Fibroblast of peridontal ligament (primary cell): ENCODE measurements at regions not wholly inside any gene's neighbourhood (a gene's known extent, or its start where the extent isn't known, plus 50 kb on each side); places are given as distances from the start of the nearest gene placed in this dataset.
"Not testable (repeated sequence)": the region's sequence is repeated elsewhere in the genome, so short reads cannot be mapped to it uniquely, and the experiment has no call there.

Source experiments
- DNase-seq: peaks from one replicate; pipeline ENCODE4 v3.0.0-alpha.2; 2010; ENCODE audit errors: extremely low read depth

DNA sequence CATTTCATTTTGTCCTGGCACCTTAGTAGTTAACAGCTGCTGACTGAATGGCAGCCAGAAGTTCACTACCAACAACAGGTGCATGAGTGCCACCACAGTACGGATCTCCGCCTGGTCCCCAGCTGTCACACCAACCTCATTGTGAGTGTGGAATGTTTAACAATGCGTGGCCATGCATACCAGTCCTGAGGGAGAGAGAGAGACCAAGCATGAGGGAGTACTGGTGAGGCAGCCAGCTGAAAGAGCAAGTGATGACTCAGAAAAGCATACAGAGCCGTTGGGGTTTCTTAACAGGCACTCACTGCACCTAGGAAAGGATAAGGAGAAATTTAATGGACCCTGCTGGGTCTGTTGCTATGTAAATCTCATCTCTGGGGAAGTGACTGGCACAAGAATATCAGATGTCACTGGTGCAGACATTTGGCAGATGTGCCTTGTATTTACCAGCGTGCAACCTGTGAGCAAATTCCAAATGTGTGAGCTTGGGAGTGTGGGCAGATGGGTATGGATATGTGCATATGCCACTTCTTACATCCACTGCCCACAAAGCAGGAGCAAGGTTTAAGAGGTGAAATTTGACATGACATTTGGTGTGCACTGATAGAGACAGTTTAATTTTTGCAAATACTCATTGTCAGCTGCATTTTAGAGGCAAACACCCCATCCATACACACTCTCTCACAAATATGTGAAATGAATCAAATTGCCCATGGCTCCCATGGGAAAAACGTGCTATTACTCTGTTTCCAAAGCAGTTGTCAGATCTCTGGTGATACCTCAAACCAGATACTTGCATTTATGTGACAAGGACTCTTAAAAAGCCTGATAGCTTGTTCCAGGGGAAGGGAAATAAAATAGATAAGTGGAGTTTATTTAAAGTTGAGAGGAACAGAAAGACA lies 245.2 kb upstream of the ARPP21 start:
- no peak for DNase-seq

DNA sequence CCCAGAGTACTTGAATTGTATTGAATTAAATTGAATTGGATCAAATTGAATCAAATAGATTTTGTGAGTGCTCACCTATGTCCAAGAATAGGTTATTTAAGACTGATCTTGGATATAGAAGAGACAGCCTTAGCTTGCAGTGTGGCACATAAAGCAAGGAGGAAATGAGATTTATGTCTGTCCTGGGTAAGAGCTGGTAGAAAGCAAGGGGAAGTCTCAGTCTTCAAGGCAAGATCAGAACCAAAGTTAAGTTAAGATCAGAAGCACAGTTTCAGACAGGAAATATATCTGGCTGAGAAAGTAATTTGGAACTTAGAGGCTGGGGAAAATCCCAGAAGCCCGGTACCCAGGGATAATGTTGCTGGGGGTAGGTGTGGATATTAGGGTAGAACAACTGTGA lies 244.4 kb upstream of the ARPP21 start:
- no peak for DNase-seq

DNA sequence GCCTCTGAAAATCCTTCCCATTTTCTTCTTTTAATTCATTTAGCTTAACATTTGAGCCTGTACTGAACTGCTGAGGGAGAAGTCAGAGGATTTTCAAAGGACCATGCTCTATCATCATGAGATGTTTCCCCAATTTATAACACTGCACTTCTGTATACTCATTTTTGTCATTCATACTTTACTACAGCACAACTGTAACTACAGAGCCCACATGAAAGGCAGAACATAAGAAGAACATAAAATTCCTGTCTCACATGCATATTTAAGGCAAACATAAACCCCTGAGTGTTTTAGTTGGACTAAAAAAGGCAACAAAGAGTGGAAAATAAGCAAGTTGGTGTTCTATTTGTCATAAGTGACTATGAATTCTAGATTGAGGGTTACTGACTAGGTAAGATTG lies 237.7 kb upstream of the ARPP21 start:
- no peak for DNase-seq

DNA sequence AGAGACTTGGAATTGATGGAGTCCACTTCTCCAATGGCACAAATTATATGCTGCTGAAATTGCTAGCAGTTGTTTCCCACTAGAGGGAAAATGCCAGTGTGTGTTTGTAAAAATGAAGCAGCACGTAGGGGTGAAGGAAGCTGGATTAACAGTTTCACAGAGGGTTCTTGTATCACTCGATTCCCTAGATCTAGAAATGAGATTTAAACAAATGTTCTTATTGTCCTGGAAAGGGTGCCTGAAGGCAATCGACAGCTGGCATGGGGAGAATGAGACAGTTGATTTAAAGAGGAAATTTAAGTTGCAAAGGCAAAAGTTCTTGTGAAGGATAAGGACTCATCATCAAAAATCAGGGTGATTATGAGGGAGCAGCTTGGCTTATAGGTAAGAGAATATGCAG lies 234.8 kb upstream of the ARPP21 start:
- no peak for DNase-seq

DNA sequence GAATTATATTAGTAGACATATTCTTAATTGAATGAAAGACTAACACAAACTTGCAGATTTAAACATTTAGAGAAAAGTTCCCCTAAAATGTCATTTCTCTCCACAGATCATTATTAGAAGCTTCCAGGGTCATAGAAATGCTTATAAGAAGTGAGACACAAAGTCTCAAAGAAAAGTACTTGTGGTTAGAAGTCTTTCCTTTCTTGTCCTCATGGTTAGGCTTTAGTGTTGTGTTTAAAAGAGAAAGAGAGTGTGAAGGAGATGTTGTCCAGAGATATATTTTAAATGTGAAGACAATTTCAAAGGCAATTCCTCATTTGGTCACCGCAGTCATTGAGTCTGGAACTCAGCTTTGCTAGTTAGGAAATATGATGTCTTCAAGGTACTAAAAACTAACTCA lies 230.4 kb upstream of the ARPP21 start:
- no peak for DNase-seq

DNA sequence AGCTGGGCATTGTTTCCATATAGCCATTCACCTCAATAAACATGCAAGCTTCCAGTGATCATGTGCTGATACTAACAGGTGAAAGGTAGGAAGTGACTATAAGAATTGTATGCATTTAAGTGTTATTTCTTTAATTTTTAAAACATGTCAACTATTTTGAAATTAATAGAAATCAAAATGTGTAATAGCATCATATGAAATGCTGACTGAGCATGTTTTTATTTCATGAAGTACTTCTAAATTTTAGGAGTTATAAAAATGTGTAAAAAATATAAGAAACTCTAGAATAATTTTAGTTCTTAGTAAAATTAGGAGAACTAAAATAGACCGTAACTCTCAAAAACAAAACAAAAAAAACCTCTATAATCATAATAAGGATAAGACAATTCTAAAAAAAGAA lies 229.3 kb upstream of the ARPP21 start:
- no peak for DNase-seq

DNA sequence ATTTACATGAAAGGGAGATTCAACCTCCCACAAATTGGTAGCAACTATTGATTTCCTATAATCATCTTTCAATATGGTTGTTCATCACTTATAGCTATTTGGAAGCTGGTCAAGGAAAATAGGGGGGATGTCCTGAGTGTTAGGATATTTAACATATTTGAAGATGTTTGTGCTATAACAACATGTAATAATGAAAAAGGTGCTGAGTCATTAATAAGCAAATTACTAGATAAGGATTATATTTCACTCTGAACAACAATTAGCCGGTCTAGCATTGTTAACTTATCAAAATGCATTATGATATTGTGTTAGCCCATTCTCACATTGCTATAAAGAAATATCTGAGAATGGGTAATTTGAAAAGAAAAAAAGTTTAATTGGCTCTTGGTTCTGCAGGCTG lies 225.8 kb upstream of the ARPP21 start:
- DNase-seq: no peak

DNA sequence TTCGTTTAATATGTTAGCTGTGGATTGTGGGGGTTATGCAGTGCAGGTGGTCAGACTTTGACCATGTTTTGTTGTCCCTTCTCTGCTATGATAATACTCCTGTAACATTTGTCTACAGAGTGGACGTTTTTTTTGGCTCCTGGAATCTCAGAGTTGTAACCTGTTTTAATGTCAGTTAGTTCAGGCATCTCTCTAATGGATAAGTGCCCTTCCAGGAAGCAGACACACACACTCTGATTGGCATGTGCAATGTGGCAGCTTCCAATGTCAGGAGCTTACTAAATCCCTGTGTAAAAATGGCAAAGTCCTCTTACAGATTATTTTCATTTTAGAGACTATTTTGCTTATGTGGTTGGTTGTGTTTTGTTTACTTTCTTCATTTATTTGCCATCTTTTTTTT lies 222.2 kb upstream of the ARPP21 start:
- no peak for DNase-seq

DNA sequence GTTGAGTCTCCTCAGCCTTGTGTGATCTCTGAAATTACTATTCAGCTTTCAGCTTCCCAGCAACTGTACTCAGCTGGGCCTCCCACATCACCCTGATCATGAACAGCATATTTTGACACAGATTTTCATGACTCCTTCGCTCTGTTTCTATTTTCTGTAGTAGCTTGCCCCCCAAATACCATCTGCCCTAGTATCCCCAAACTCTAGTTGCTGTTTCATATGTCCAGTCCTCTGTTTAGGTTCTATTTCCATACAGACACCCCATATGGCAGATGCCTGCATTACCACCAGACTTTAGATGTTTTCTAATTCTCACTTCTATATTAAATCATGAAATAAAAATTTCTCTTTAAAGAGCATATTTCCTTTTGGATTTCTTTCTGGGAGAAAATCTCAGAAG lies 217.2 kb upstream of the ARPP21 start:
- DNase-seq: no peak

DNA sequence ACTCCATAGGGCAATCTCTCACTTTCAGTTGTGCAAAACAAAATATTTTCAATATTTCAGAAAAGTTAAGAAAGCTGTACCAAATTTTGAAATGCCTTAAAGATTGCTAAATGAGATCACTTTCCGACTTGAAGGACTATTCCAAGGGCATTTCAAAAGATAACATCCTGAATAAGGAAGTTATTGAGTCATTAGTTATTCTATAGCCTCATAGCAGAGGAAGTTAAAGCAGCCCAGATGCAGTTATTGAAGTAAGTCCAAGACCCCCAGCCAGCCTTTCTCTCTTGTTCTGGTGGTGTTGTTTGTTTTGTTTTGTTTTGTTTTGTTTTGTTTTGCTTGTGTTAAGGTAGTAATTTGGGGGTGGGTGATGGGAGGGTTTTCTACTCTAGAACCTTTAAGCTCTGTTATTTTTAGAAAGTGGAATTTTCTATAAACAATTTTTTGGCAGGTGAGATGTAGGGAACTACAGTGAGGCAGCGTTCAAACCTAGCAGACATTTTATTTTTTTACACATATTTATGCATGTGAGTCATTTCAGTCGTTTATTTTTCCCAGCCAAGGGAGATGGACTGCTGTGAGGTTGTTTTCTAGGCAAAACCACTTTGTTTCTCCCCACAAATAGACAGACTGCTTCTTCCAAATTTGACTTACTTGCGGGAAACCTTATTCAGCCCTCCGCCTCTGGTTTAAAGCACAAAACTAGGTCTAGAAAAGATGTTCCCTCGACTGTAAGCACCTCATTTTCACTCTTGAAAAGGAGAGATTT lies 216.3 kb upstream of the ARPP21 start:
- peak; percentile 0 for DNase-seq

DNA sequence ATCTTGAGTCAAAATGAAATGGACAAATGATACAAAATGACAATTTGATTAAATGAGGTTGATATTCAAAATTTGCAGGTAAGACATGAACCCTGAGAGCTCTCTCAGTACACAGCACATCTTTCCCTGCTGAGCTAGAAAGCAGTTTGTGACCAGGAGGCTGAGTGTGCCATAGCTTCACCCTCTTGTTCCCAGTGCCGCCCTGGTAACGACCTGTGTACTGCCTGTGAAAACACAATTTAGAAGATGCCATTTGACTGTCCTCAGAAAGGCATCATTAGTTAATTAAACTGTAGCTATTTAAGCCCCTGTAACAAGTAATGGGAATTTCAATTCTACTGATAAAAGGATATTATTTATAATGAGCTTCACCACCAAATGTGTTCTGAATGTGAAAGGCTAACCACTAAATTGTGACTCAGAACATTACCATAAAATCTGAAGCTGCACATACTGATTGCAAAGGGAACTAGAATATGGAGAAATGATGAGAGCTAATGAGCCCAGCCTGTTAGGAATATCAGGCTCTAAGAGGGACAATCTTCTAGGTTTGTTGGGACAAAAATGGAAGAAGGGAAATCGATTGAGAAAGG lies 212.9 kb upstream of the ARPP21 start:
- no peak for DNase-seq

DNA sequence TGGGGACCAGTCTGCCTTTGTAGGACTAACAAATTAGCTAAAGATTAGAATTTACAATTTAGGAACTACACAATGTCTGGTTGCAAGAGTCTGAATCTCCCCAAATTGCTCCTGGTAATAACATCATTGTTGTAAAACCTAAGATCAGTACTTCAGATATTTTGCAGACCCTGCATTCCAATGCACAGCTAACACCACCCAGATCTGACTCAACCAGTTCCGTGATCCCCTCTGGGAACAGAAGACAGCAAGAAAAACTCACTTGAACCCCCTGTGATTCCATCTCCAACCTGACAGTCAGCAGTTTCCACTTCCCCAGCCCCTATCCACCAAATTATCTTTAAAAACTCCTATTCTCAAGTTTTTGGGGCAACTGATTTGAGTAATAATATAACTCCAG lies 201.9 kb upstream of the ARPP21 start:
- DNase-seq: no peak

DNA sequence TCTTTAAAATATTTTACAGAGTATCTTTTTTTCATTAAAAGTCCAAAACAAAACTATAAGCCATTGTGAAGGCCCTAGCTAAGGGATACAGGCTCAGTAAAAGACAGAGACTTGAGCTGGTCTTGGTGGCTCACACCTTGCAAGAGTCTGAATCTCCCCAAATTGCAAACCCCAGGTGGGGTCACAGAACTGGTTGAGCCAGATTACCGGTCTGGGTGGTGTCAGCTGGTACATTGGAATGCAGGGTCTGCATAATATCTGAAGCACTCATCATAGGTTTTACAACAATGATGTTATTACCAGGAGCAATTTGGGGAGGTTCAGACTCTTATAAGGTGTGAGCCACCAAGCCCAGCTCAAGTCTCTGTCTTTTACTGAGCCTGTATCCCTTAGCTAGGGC lies 201.2 kb upstream of the ARPP21 start:
- no peak for DNase-seq

DNA sequence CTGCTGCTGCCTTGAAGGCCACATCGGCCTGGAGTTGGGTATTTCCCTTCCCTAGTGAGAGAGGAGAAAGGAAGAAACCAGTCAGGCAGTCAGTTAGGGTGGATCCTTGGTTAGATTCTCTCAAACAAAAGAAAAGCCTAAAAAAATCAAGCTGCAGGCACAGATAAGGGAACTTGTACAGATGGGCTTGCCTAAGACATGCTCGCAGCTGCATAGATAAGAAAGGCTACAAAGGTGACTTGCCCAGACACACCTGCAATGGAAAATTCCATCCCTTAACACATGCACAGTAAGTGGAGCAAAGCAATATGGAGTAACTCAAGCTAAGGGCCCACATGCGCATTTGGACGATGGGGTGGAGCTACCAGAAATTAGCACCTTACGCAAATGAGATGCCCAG lies 199.7 kb upstream of the ARPP21 start:
- DNase-seq: no peak

DNA sequence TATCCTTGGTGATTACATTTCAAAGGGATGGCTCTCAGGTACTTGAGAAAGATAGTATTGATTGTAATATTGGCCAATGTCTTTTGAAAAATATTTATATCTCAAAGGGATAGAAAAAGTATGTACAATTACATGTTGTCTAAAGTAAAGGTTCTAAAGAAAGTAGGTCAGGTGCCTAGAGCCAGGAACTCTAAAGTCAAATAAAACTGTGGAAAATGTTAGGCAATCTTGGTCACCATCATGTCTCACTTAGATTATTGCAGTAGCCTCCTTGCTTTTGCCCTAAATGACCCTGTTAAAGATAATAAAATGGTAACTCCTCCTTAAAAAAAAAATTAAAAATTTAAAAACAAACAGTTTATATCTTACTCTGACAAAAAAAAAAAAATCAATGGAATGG lies 198.5 kb upstream of the ARPP21 start:
- DNase-seq: no peak

DNA sequence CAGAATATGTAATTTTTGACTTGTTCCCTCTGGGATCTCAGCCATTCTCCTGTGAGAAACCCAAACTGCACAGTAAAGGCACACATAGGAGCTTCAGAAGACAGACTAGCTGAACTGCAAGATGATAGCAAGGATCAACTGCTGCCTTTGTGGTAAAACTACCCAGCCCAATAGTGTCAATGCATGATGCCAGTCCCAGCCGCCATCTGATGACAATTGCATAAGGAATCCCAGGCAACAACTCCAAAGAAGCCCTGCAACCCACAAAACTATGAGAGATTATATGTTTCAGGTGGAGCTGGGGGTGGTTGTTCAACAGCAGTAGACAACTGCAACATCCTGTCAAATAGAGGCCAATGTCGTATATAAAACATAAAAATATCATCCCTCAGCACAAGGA lies 192.4 kb upstream of the ARPP21 start:
- DNase-seq: no peak

DNA sequence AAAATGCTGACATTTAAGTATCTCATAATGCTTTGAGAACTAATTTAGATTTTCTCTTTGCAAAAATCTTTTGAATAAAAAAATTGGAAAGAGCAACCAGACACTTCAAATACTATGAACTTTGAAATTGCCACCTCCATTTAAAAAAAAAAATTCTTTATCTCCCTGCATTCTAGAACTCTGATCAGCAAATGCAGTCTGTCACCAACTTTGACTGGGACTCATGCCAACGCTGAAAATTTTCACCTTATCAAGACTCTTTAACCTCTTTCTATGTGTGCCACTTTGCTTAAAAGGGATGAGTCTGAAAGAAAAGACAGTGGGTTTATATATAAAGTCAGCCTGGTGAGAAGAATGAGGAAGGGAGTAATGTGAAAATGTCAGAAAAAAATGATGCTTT lies 191.2 kb upstream of the ARPP21 start:
- DNase-seq: no peak

DNA sequence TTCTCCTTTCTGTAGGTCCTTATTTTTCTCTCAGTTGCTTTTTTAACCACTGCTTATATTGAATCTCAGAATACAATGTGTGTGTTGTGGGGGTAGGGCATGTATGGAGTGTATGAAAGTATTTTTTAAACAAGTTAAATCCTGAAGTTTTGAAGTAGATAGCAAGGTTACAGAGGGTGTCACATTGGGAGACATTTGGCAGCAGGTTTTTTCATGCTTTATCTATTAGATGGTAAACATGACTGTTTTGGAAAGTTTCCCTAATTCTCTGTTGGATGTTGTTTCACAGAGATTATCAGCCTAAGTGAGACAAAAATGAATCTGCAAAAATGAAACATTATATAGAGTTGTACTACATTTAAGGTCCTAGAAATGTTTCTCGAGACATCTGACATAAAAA lies 190.6 kb upstream of the ARPP21 start:
- DNase-seq: no peak

DNA sequence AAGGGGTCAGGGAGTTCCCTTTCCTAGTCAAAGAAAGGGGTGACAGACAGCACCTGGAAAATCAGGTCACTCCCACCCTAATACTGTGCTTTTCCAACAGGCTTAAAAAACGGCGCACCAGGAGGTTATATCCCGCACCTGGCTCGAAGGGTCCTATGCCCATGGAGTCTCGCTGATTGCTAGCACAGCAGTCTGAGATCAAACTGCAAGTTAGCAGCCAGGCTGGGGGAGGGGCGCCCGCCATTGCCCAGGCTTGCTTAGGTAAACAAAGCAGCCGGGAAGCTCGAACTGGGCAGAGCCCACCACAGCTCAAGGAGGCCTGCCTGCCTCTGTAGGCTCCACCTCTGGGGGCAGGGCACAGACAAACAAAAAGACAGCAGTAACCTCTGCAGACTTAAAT lies 184.5 kb upstream of the ARPP21 start:
- DNase-seq: not testable (repeated sequence)

DNA sequence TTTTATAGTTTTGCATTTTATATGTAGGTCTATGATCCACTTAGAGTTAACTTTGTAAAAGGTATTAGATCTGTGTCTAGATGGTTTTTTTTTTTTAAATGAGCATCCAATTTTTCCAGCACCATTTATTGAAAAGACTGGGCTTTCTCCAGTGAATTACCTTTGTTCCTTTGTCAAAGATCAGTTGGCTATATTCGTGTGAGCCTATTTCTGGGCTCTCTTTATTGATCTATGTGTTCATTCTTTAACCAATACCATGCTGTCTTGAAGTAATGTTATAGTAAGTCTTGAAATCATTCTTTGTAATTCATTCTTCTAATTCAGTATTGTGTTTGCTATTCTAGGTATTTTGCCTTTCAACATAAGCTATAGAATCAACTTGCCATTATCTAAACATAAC lies 165.4 kb upstream of the ARPP21 start:
- DNase-seq: no peak

DNA sequence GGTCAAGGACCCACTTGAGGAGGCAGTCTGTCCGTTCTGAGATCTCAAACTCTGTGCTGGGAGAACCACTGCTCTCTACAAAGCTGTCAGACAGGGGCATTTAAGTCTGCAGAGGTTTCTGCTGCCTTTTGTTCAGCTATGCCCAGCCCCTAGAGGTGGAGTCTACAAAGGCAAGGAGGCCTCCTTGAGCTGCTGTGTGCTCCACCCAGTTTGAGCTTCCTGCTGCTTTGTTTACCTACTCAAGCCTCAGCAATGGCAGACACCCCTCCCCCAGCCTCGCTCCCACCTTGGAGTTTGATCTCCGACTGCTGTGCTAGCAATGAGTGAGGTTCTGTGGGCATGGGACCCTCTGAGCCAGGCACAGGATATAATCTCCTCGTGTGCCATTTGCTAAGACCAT lies 156.8 kb upstream of the ARPP21 start:
- not testable (repeated sequence) for DNase-seq

DNA sequence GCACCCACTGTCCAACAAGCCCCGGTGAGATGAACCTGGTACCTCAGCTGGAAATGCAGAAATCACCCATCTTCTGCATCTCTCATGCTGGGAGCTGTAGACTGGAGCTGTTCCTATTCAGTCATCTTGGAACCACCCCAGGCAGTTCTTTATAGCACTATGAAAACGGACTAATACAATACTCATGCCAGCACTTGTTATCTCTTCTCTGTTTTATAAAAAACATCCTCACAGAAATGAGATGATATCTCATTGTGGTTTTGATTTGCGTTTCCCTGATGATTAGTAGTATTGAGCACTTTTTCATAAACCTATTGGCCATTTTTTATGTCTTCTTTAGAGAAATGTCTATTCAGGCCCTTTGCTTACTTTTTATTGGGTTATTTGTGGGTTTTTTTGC lies 156.2 kb upstream of the ARPP21 start:
- DNase-seq: no peak
